ENCODE measurements at regions not wholly inside any gene's neighbourhood (a gene's known extent, or its start where the extent isn't known, plus 50 kb on each side); places are given as distances from the start of the nearest gene placed in this dataset.

GRCh38 chr5:8058616-8059190, 189.8 kb downstream of the MTRR start:
- no peak overlapping the region for H3K27ac Mint-ChIP-seq (ENCODE audit: unreplicated experiment)
- no peak overlapping the region for H3K4me3 Mint-ChIP-seq (ENCODE audit: unreplicated experiment)
- Histone ChIP-seq H3K9me3 (no peaks in the 10 kb centered on the region; the same call in 1 of the 2 replicates), H3K4me3 (ENCODE audit: low read depth, low read length) (no peak overlapping the region), H3K4me1 (no peaks in the 10 kb centered on the region), H3K27me3 (replicated peaks; ENCODE audit: control insufficient read depth, insufficient read depth, low read length) (no peaks in the 10 kb centered on the region; the same call in 1 of the 2 replicates), H3K36me3 (ENCODE audit: control insufficient read depth, insufficient read depth, low read length) (no peaks in the 10 kb centered on the region)
- TF ChIP-seq CTCF (IDR thresholded peaks at IDR 0.05; ENCODE audit: insufficient read depth in 1 of 2, low read depth in 1 of 2, low read length in 1 of 2, severe bottlenecking in 1 of 2, unreplicated experiment in 1 of 2), result no peak
- peaks cover 9% of the 10 kb centered on the region for H3K27me3 Mint-ChIP-seq (ENCODE audit: insufficient read depth, unreplicated experiment)
- no peaks in the 10 kb centered on the region for H3K4me1 Mint-ChIP-seq (ENCODE audit: low read depth, unreplicated experiment)
- no TSS peak for BruUV-seq (replicated peaks)
- no peaks in the 10 kb centered on the region for H3K9me3 Mint-ChIP-seq (ENCODE audit: unreplicated experiment)
- CTCF ChIA-PET, result no interaction called here
- no peaks in the 10 kb centered on the region for H3K36me3 Mint-ChIP-seq (ENCODE audit: insufficient read depth, unreplicated experiment)
- intact Hi-C loops (cut with micrococcal nuclease; ENCODE audit: unreplicated experiment), result no loop called here
- no peak for DNase-seq
- POLR2A ChIA-PET, result no interaction called here

GRCh38 chr5:8059337-8059736, 190.4 kb downstream of the MTRR start:
- Histone ChIP-seq H3K4me1 (no peaks in the 10 kb centered on the region), H3K36me3 (ENCODE audit: control insufficient read depth, insufficient read depth, low read length) (no peaks in the 10 kb centered on the region), H3K9me3 (no peaks in the 10 kb centered on the region; the same call in 1 of the 2 replicates), H3K4me3 (ENCODE audit: low read depth, low read length) (no peak overlapping the region), H3K27me3 (replicated peaks; ENCODE audit: control insufficient read depth, insufficient read depth, low read length) (no peaks in the 10 kb centered on the region; the same call in 1 of the 2 replicates)
- TF ChIP-seq CTCF (IDR thresholded peaks at IDR 0.05; ENCODE audit: insufficient read depth in 1 of 2, low read depth in 1 of 2, low read length in 1 of 2, severe bottlenecking in 1 of 2, unreplicated experiment in 1 of 2), result no peak
- no TSS peak for BruUV-seq (replicated peaks)
- intact Hi-C loops (cut with micrococcal nuclease; ENCODE audit: unreplicated experiment), result no loop called here
- ChIA-PET POLR2A (no interaction called here), CTCF (no interaction called here)
- Mint-ChIP-seq H3K4me3 (ENCODE audit: unreplicated experiment) (no peak overlapping the region), H3K27ac (ENCODE audit: unreplicated experiment) (no peak overlapping the region), H3K9me3 (ENCODE audit: unreplicated experiment) (no peaks in the 10 kb centered on the region), H3K36me3 (ENCODE audit: insufficient read depth, unreplicated experiment) (no peaks in the 10 kb centered on the region), H3K4me1 (ENCODE audit: low read depth, unreplicated experiment) (no peaks in the 10 kb centered on the region), H3K27me3 (ENCODE audit: insufficient read depth, unreplicated experiment) (peaks cover 12% of the 10 kb centered on the region)
- DNase-seq, result no peak

- Mint-ChIP-seq H3K36me3 (ENCODE audit: insufficient read depth, unreplicated experiment) (no peaks in the 10 kb centered on the region), H3K4me3 (ENCODE audit: unreplicated experiment) (no peak overlapping the region), H3K9me3 (ENCODE audit: unreplicated experiment) (no peaks in the 10 kb centered on the region), H3K27ac (ENCODE audit: unreplicated experiment) (no peak overlapping the region), H3K4me1 (ENCODE audit: low read depth, unreplicated experiment) (no peaks in the 10 kb centered on the region), H3K27me3 (ENCODE audit: insufficient read depth, unreplicated experiment) (peaks cover 12% of the 10 kb centered on the region)
- intact Hi-C loops (cut with micrococcal nuclease; ENCODE audit: unreplicated experiment), result no loop called here
- no peaks in the 10 kb centered on the region for H3K36me3 ChIP-seq (ENCODE audit: control insufficient read depth, insufficient read depth, low read length)
- DNase-seq, result no peak
- no peaks in the 10 kb centered on the region for H3K9me3 ChIP-seq
- no peak overlapping the region for H3K4me3 ChIP-seq (ENCODE audit: low read depth, low read length)
- no TSS peak for BruUV-seq (replicated peaks)
- CTCF ChIA-PET, result no interaction called here
- no peak for TF ChIP-seq CTCF (IDR thresholded peaks at IDR 0.05; ENCODE audit: insufficient read depth in 1 of 2, low read depth in 1 of 2, low read length in 1 of 2, severe bottlenecking in 1 of 2, unreplicated experiment in 1 of 2)
- H3K4me1 ChIP-seq, result no peaks in the 10 kb centered on the region
- POLR2A ChIA-PET, result no interaction called here
- no peaks in the 10 kb centered on the region; the same call in 1 of the 2 replicates for H3K27me3 ChIP-seq (replicated peaks; ENCODE audit: control insufficient read depth, insufficient read depth, low read length)
Observed at GRCh38 chr5:8060235-8060952, 191.4 kb downstream of the MTRR start.

Measured in Caco-2 (cell line).